Activated naive CD4-positive, alpha-beta T cell treated with anti-CD3 and anti-CD28 coated beads, Interleukin-2, amount 50 U/mL, for 24 hours (primary cell): ENCODE measurements at regions not wholly inside any gene's neighbourhood (a gene's known extent, or its start where the extent isn't known, plus 50 kb on each side); places are given as distances from the start of the nearest gene placed in this dataset.

Experiments
- H3K27ac Mint-ChIP-seq: one replicate; pipeline ENCODE4 v1.8.0; 2021; ENCODE audit warnings: mild to moderate bottlenecking, mixed read lengths
- H3K27me3 Mint-ChIP-seq: one replicate; pipeline ENCODE4 v1.8.0; 2021; ENCODE audit warnings: mixed read lengths
- H3K36me3 Mint-ChIP-seq: one replicate; pipeline ENCODE4 v1.8.0; 2021; ENCODE audit warnings: mixed read lengths
- H3K4me1 Mint-ChIP-seq: one replicate; pipeline ENCODE4 v1.8.0; 2021; ENCODE audit warnings: mixed read lengths
- H3K4me3 Mint-ChIP-seq: one replicate; pipeline ENCODE4 v1.8.0; 2021; ENCODE audit warnings: mild to moderate bottlenecking, mixed read lengths
- H3K9me3 Mint-ChIP-seq: one replicate; pipeline ENCODE4 v1.8.0; 2021; ENCODE audit warnings: mixed read lengths

DNA sequence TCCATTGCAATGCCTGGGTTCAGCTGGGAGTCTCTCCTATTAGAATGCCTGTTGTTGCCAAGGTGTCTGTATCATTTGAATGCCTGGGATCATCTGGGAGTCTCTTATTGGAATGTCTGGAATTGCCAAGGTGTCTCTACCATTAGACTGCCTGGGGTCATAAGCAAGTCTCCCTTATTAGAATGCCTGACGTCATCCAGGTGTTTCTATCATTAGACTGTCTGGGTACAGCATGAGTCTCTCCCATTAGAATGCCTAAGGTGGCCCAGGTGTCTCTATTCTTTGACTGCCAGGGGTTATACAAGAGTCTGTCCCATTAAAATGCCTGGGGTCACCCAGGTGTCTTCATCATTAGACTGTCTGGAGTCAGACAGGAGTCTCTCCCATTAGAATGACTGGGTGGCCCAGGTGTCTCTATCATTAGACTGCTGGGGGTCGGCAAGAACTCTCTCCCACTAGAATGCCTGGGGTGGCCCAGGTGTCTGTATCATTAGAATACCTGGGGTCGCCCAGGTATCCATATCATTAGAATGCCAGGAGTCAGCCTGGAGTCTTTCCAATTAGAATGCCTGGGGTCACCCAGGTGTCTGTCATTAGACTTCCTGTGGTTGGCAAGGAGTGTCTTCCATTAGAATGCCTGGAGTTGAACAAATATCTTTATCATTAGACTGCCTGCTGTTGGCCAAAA lies 2274.0 kb downstream of the TP53TG3F start:
- H3K27me3 Mint-ChIP-seq: no peaks in the 10 kb centered on the region
- H3K4me3 Mint-ChIP-seq: no peak overlapping the region
- H3K9me3 Mint-ChIP-seq: peaks cover 40% of the 10 kb centered on the region
- H3K4me1 Mint-ChIP-seq: no peaks in the 10 kb centered on the region
- H3K27ac Mint-ChIP-seq: no peak overlapping the region
- no peaks in the 10 kb centered on the region for H3K36me3 Mint-ChIP-seq

GRCh38 chr16:35733971-35734702 lies 2274.7 kb downstream of the TP53TG3F start:
- Mint-ChIP-seq H3K27ac (no peak overlapping the region), H3K27me3 (no peaks in the 10 kb centered on the region), H3K4me3 (no peak overlapping the region), H3K9me3 (peaks cover 42% of the 10 kb centered on the region), H3K4me1 (no peaks in the 10 kb centered on the region), H3K36me3 (no peaks in the 10 kb centered on the region)

- H3K9me3 Mint-ChIP-seq: peaks cover 42% of the 10 kb centered on the region
- no peaks in the 10 kb centered on the region for H3K27me3 Mint-ChIP-seq
- no peak overlapping the region for H3K4me3 Mint-ChIP-seq
- no peak overlapping the region for H3K27ac Mint-ChIP-seq
- no peaks in the 10 kb centered on the region for H3K36me3 Mint-ChIP-seq
- no peaks in the 10 kb centered on the region for H3K4me1 Mint-ChIP-seq
These were observed 2275.5 kb downstream of the TP53TG3F start for GRCh38 chr16:35734728-35735402.

GRCh38 chr16:35735403-35736251 lies 2276.2 kb downstream of the TP53TG3F start:
- Mint-ChIP-seq H3K27ac (no peak overlapping the region), H3K36me3 (peaks cover under 1% of the 10 kb centered on the region), H3K4me3 (no peak overlapping the region), H3K4me1 (no peaks in the 10 kb centered on the region), H3K27me3 (no peaks in the 10 kb centered on the region), H3K9me3 (peaks cover 45% of the 10 kb centered on the region)

DNA sequence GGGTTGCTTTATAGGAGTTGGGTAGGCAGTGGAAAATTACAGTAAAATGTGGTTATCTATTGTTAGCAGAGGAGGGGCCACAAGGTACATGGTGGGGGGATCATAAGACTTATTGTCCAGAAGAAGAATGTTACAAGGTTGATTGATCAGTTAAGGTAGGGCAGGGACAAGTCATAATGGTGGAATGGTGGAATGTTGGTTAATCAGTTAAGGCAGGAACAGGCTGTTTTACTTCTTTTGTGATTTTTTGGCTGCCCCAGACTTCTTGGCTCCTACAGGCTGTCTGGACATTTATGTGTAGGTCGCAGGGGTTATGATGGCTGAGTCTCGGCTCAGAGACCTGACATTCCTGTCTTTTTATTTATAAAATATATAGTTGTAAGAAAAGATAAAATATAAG lies 2277.1 kb downstream of the TP53TG3F start:
- peaks cover 47% of the 10 kb centered on the region for H3K9me3 Mint-ChIP-seq
- peaks cover 1% of the 10 kb centered on the region for H3K36me3 Mint-ChIP-seq
- no peak overlapping the region for H3K27ac Mint-ChIP-seq
- no peaks in the 10 kb centered on the region for H3K4me1 Mint-ChIP-seq
- H3K4me3 Mint-ChIP-seq: no peak overlapping the region
- H3K27me3 Mint-ChIP-seq: no peaks in the 10 kb centered on the region

GRCh38 chr16:35737076-35737475 lies 2277.7 kb downstream of the TP53TG3F start:
- H3K4me3 Mint-ChIP-seq: no peak overlapping the region
- peaks cover 49% of the 10 kb centered on the region for H3K9me3 Mint-ChIP-seq
- H3K36me3 Mint-ChIP-seq: peaks cover 1% of the 10 kb centered on the region
- H3K27ac Mint-ChIP-seq: no peak overlapping the region
- no peaks in the 10 kb centered on the region for H3K4me1 Mint-ChIP-seq
- no peaks in the 10 kb centered on the region for H3K27me3 Mint-ChIP-seq

- H3K27me3 Mint-ChIP-seq: no peaks in the 10 kb centered on the region
- no peaks in the 10 kb centered on the region for H3K4me1 Mint-ChIP-seq
- H3K9me3 Mint-ChIP-seq: peaks cover 71% of the 10 kb centered on the region
- no peak overlapping the region for H3K4me3 Mint-ChIP-seq
- H3K36me3 Mint-ChIP-seq: peaks cover 1% of the 10 kb centered on the region
- no peak overlapping the region for H3K27ac Mint-ChIP-seq
These were observed 2282.1 kb downstream of the TP53TG3F start for GRCh38 chr16:35741546-35741945.

DNA sequence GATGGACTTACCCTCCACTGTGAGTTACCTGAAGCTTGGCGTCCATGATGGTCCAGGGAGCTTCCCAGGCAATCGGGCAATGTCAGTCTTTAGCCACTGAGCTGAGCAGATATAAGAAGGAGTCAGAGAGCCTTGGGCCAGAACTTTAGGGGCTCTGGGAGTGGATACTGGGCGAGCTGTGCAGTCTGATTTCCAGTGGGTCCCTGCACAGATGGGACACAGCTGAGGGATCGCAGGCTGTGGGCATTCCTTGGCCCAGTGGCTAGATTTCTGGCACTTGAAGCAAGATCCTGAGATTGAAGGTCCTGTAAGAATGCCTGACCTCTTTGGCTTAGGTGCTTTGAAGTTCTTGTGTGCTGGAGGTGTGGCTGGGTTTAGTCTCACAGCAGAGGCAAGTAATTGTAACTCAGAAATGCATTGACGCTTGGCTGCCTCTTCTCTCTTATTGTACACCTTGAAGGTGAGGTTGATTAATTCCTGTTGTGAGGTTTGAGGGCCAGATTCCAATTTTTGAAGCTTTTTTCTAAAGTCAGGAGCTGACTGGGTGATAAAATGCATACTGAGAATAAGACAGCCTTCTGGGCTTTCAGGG lies 2283.8 kb downstream of the TP53TG3F start:
- Mint-ChIP-seq H3K27ac (no peak overlapping the region), H3K9me3 (peaks cover 64% of the 10 kb centered on the region), H3K4me3 (no peak overlapping the region), H3K36me3 (peaks cover 1% of the 10 kb centered on the region), H3K27me3 (no peaks in the 10 kb centered on the region), H3K4me1 (no peaks in the 10 kb centered on the region)

DNA sequence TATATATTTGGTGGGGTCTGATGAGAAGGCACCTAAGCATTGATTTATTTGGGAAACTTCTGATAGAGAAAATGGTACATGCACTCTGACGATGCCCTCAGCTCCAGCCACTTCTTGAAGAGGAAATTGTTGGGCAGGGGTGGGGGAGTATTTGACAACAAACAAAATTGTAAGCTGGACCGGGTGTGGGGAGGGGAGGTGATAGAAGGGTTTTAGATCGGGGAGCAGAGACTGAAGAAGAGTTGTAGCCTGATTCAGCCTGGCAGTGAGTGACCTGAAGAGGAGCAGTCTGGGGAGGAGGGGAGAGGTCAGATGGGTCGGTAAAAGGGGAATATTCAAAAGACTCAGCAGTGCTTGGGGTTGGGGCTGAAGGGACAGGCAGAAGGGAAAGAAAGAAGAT lies 2284.7 kb downstream of the TP53TG3F start:
- peaks cover 55% of the 10 kb centered on the region for H3K9me3 Mint-ChIP-seq
- no peaks in the 10 kb centered on the region for H3K27me3 Mint-ChIP-seq
- no peaks in the 10 kb centered on the region for H3K4me1 Mint-ChIP-seq
- no peak overlapping the region for H3K4me3 Mint-ChIP-seq
- peaks cover 1% of the 10 kb centered on the region for H3K36me3 Mint-ChIP-seq
- no peak overlapping the region for H3K27ac Mint-ChIP-seq

- Mint-ChIP-seq H3K4me1 (no peaks in the 10 kb centered on the region), H3K27me3 (no peaks in the 10 kb centered on the region), H3K36me3 (peaks cover 1% of the 10 kb centered on the region), H3K27ac (no peak overlapping the region), H3K4me3 (no peak overlapping the region), H3K9me3 (peaks cover 50% of the 10 kb centered on the region)
These were observed 2285.3 kb downstream of the TP53TG3F start for GRCh38 chr16:35744726-35745125.

DNA sequence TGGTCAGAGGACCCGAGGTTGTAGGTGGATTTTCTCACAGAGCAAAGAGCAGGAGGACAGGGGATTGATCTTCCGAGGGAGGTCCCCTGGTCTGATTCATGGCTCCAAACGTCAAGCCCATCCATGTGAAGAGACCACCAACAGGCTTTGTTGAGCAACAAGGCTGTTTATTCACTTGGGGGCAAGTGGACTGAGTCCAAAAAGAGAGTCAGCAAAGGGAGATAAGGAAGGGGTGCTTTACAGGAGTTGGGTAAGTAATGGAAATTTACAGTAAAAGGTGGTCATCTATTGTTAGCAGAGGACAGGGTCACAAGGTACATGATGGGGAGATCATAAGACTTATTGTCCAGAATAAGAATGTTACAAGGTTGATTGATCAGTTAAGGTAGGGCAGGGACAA lies 2285.8 kb downstream of the TP53TG3F start:
- H3K9me3 Mint-ChIP-seq: peaks cover 46% of the 10 kb centered on the region

GRCh38 chr16:35745821-35746248 lies 2286.4 kb downstream of the TP53TG3F start:
- Mint-ChIP-seq H3K9me3 (peaks cover 40% of the 10 kb centered on the region), H3K4me3 (no peak overlapping the region), H3K27me3 (no peaks in the 10 kb centered on the region), H3K27ac (no peak overlapping the region), H3K4me1 (no peaks in the 10 kb centered on the region), H3K36me3 (no peaks in the 10 kb centered on the region)

More for the DNA sequence above, 2285.8 kb downstream of the TP53TG3F start:
- no peak overlapping the region for H3K27ac Mint-ChIP-seq
- H3K4me1 Mint-ChIP-seq: no peaks in the 10 kb centered on the region
- no peak overlapping the region for H3K4me3 Mint-ChIP-seq
- no peaks in the 10 kb centered on the region for H3K27me3 Mint-ChIP-seq
- H3K36me3 Mint-ChIP-seq: peaks cover 1% of the 10 kb centered on the region

GRCh38 chr16:35746281-35746962 lies 2287.0 kb downstream of the TP53TG3F start:
- Mint-ChIP-seq H3K27me3 (no peaks in the 10 kb centered on the region), H3K4me1 (no peaks in the 10 kb centered on the region), H3K36me3 (no peaks in the 10 kb centered on the region), H3K27ac (no peak overlapping the region), H3K9me3 (peaks cover 34% of the 10 kb centered on the region), H3K4me3 (no peak overlapping the region)

DNA sequence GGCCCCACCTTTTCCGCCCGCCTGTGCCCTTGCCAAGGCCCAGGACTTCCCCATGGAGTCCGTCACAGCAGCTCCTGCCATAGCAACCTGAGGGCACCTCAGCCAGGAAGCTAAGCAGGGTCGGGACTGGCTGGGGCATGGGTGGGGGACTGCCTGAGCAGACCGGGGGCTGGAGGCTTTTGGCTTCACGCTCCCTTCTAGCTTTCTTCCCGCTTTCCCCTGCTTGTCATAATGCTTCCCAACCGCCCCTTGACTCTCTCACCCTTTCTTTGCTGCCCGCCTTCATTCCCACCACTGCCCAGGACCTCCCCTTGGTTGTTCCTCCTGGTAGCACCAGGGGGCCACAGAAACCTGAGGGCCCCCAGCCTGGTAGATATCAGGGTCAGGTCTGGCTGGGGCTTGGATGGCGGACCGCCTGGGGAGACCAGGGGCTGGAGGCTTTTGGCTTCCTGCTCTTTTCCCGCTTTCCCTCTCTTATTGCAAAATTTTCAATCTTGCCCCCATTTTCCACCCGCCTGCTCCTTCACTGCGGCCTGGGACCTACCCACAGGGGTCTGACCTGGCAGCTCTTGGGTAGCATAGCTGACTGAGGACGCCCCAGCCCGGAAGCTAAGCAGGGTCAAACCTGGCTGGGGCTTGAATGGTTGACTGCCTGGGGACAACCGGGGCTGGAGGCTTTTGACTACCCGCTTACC lies 2287.7 kb downstream of the TP53TG3F start:
- Mint-ChIP-seq H3K36me3 (no peaks in the 10 kb centered on the region), H3K4me1 (no peaks in the 10 kb centered on the region), H3K27ac (no peak overlapping the region), H3K4me3 (no peak overlapping the region), H3K27me3 (no peaks in the 10 kb centered on the region), H3K9me3 (peaks cover 27% of the 10 kb centered on the region)
